NOMO-1 treated with DMSO at 0.1 percent for 48 hours (cell line): ENCODE measurements at regions not wholly inside any gene's neighbourhood (a gene's known extent, or its start where the extent isn't known, plus 50 kb on each side); places are given as distances from the start of the nearest gene placed in this dataset.

Experiments
- DNase-seq: peaks from one replicate; lab custom pipeline; 2025; ENCODE audit not compliant: unreplicated experiment; lab: John Stamatoyannopoulos, UW

DNA sequence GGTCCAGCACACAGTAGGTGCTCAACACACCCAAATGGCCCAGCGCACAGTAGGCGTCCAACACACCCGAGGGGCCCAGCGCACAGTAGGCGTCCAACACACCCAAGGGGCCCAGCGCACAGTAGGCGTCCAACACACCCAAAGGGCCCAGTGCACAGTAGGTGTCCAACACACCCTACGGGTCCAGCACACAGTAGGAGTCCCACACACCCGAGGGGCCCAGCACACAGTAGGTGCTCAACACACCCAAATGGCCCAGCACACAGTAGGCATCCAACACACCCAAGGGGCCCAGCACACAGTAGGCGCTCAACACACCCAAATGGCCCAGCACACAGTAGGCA, 80.8 kb downstream of the FOXL3 start:
- DNase-seq = no peak

GRCh38 chr7:371119-371778, 81.3 kb downstream of the FOXL3 start:
- peak; percentile 11 for DNase-seq

DNA sequence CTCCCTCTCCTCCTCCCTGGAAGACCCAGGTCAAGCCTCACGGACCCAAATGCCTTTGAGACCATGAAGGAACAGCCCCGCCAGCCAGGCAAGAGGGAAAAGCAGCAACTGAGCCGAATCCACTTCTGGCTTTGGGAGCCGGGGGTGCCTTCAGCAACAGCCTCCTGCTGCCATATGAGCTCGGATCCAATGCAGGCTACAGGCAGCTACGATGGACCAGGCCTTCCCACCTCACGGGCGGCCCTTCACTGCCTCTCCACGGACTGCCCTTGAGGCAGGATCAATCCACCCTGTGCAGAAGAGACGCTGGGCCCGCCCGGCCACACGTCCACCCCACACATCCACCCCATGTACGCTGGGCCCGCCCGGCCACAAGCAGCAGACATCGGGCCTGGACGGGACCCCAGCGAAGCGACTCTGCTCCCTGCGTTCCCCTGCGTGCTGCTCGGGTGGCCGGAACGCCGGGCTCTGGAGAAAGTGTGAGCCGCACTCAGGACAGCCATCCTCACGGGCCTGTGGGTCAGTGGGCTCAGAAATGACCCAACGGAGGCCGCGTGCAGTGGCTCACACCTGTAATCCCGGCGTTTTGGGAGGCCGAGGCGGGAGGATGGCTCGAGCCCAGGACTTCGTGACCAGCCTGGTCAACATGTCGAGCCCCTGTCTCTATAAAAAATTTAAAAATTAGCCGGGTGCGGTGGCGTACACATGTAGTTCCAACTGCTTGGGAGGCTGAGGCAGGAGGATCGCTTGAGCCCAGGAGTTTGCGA, 82.0 kb downstream of the FOXL3 start:
- DNase-seq = no peak

GRCh38 chr7:372546-372931, 82.6 kb downstream of the FOXL3 start:
- no peak for DNase-seq

DNA sequence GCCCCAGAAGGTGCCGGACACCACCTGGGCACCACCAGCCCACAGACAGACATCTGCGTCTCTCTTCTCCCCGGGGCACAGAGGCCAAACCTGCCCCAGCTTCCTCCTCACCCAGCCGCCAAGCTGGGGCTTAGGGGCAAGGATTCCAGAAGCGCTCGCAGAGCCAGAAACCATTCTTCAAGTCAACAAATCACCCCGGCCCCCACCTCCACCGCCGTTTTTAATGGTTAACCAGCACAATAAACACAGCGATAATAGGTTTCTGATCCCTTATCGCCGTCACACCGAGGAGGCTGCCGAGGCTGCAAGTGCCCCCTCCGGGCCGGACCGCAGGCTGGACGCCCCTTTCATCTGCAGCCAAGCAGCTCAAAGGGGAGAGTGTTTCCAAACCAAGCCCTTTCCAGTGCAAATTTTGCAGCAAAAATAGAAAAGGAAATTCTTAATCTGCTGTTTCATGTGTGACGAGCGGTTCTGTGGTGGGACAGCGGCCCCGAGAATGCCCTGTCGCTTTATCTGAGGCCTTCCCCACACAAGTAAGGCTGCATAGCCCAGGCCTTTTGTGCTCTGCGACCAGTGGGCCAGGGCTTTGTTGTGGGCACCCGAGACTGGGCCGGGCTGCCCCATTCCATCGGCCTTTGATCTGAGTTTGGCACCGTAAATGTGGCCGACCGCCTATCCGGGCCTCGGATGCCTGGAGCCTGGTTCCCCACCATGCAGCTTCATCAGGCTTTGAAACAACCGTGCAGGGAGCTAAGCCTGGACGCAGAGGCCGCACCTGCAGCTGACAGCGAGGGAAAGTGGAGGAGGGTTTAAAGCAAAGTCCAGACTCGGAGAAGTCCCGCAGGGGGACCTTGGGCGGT, 83.2 kb downstream of the FOXL3 start:
- no peak for DNase-seq

GRCh38 chr7:373818-374705, 84.1 kb downstream of the FOXL3 start:
- no peak for DNase-seq

DNA sequence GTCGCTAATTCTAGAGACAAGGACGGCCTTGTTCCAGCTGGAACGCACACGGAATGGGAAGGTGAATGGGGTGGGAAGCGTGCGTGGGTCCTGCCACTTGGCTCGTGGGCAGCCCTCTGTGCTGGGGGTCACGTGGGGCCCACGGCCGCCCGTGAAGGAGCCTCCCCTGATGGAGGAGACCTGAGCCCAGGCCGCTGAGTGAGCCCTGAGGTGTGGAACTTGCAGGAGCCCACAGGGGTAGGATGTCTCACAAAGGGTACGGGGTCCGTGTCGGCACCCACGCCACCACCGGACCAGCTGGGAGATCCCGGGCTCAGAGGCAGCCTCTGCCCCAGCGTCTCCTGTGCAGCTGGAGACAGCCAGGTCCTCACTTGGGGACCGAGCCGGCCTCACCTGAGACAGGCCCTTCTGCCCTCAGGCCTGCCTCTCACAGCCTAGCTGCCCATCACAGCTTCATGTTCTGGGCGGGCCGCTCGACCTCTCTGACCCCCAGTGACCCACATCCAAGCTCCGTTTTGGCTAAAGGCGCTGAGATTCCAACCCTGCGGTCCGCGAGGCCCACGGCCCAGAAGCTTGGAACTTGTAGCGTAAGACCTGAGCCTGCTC, 84.8 kb downstream of the FOXL3 start:
- no peak for DNase-seq

DNA sequence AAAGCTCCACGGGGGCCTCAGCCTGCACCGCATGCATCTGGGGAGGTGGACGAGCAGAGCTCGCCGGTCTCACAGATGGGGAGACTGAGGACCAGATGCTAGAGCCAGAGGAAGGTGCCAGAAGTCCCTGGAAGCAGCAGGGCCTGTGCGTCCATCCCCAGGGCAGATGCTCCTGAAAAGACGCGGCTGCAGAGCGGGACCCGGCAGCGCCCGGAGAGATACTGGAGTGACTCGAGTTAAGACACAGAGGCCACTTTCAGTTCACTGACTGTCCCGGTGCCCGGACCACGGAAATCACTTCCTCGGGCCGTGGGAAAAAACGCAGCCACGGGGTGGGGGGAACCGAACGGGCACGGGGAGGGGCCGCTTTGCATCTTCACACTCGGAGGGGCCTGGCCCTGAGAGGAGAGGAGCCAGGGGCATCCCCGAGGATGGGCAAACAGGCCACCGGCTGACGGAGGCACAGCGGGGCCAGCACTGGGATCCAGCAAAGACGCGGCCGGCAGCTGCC, 85.4 kb downstream of the FOXL3 start:
- no peak for DNase-seq

GRCh38 chr7:375901-376305, 85.9 kb downstream of the FOXL3 start:
- no peak for DNase-seq

- no peak for DNase-seq
Observed at GRCh38 chr7:376306-377079, 86.5 kb downstream of the FOXL3 start.

- no peak for DNase-seq
Observed at GRCh38 chr7:377080-378040, 87.4 kb downstream of the FOXL3 start.

GRCh38 chr7:378041-378420, 88.1 kb downstream of the FOXL3 start:
- no peak for DNase-seq

DNA sequence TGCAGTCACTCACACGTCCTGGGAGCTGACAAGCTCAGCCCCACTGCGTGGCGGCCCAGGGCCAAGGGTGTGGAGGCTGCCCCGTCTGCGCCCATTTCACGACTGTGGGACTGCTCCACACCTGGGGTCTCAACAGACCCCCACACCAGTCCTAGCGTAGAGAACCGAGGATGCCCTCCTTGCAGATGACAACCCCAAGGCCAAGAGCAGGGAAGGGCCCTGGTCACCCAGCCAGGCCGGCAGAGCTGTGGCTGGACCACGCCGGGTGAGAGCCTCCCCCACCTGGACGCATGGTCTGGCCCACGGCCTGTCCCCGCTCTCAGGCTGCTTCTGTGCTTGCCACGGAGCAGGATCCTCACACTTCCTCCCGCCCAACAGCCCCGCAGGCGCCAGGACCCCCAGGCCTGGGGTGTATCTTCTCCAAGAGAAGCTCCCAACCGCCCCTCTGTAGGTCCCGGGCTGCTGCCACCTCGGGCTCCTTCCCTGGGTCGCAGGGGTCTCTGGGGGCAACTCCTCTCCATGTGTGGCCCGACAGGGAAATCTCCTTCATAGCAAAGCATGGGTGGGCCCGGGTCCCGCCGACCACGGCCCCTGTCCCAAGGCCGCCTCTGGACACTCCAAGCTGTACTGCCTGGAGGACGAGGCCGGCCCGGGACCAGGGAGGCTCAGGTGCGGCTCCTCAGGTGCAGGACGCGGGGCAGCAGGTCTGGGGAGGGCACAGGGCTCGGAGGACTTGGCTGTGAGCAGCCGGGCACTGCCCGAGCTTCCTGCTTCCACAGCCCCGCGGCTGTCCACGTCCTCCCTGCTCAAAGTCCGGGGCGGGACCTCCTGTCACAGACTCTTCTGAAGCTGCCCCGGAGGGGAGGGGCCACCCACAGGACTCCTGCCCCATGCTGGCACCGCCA, 88.8 kb downstream of the FOXL3 start:
- DNase-seq = no peak

- no peak for DNase-seq
Observed at GRCh38 chr7:379456-380138, 89.6 kb downstream of the FOXL3 start.

- DNase-seq = no peak
Observed at GRCh38 chr7:380139-380485, 90.1 kb downstream of the FOXL3 start.

DNA sequence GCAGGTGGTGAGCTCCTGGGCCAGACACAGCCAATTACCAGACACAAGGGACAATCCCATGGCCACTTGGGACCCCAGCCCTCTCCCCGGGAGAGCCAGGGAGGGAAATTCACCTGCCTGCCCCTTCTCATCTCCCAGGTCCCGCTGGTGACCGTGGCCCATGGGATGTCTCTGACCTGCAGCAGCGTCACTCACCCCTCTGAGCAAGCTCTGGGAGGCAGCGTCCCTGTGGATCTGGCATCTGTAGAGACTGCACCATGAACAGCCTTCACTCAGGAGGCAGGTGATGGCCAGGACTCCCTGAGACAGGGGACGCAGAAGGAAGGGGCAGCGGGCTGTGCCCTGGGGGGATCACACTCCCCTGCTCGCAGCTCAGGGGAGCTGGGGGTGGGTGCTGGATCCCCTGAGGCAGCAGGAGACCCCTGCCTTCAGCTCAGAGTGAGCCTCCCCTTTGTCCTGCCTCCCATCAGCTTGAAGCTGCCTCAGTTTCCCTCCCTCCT, 90.8 kb downstream of the FOXL3 start:
- DNase-seq = no peak
